ENCODE measurements at regions not wholly inside any gene's neighbourhood (a gene's known extent, or its start where the extent isn't known, plus 50 kb on each side); places are given as distances from the start of the nearest gene placed in this dataset.

GRCh38 chr4:122548452-122548851, 72.4 kb downstream of the IL21 start:
- no peak overlapping the region for H2AFZ ChIP-seq (ENCODE audit: insufficient read depth, low read length, poor library complexity)
- H3K9me3 ChIP-seq (ENCODE audit: insufficient read depth, low read depth, low read length): no peaks in the 10 kb centered on the region
- H4K91ac ChIP-seq (ENCODE audit: low read depth, low read length): no peak overlapping the region
- H4K8ac ChIP-seq (ENCODE audit: low read depth, low read length): no peak overlapping the region
- H3K4me1 ChIP-seq (ENCODE audit: control insufficient read depth in 1 of 2, insufficient read depth in 2 of 2, low read length in 2 of 2): no peaks in the 10 kb centered on the region
- no peak overlapping the region for H4K12ac ChIP-seq (ENCODE audit: low read depth, low read length)
- H3K9ac ChIP-seq (ENCODE audit: low read length): no peak overlapping the region
- H3K36me3 ChIP-seq (ENCODE audit: control insufficient read depth in 1 of 2, insufficient read depth in 2 of 2, low read length in 2 of 2): no peaks in the 10 kb centered on the region
- no peak overlapping the region for H2BK120ac ChIP-seq (ENCODE audit: insufficient read depth, low read length, poor library complexity)
- H3K4me2 ChIP-seq (ENCODE audit: low read length): no peak overlapping the region
- DNase-seq: no peak
- H2BK12ac ChIP-seq (ENCODE audit: low read length): no peak overlapping the region
- no peaks in the 10 kb centered on the region for H3K27me3 ChIP-seq (ENCODE audit: insufficient read depth, low read length)
- no peak overlapping the region for H3K23ac ChIP-seq (ENCODE audit: low read length)
- no peak overlapping the region for H2AK5ac ChIP-seq (ENCODE audit: low read length)
- no peak overlapping the region for H3K4me3 ChIP-seq (ENCODE audit: low read depth, low read length)
- no peaks in the 10 kb centered on the region for H3K79me1 ChIP-seq (ENCODE audit: low read length)
- no peak overlapping the region for H3K14ac ChIP-seq (ENCODE audit: low read length)
- H3K4ac ChIP-seq (ENCODE audit: low read depth, low read length): no peak overlapping the region
- no peak overlapping the region for H2BK5ac ChIP-seq (ENCODE audit: low read depth, low read length, poor library complexity)
- WGBS (ENCODE audit: extremely low coverage, insufficient coverage, insufficient read length): no CpG with 5 or more reads among the region's 1 CpG
- H3K18ac ChIP-seq (ENCODE audit: low read length): no peak overlapping the region
- no peak overlapping the region for H3K27ac ChIP-seq (ENCODE audit: low read depth, low read length)
- no peaks in the 10 kb centered on the region for H3K79me2 ChIP-seq (ENCODE audit: control insufficient read depth, insufficient read depth, low read length, poor library complexity)

GRCh38 chr4:122542411-122543236, 78.2 kb downstream of the IL21 start:
- WGBS (ENCODE audit: extremely low coverage, insufficient coverage, insufficient read length): no CpG with 5 or more reads among the region's 3 CpGs
- H3K27ac ChIP-seq (ENCODE audit: low read depth, low read length): no peak overlapping the region
- no peak overlapping the region for H3K4ac ChIP-seq (ENCODE audit: low read depth, low read length)
- no peak overlapping the region for H3K4me2 ChIP-seq (ENCODE audit: low read length)
- peaks cover 2% of the 10 kb centered on the region for H3K9me3 ChIP-seq (ENCODE audit: insufficient read depth, low read depth, low read length)
- no peak overlapping the region for H2AFZ ChIP-seq (ENCODE audit: insufficient read depth, low read length, poor library complexity)
- no peak overlapping the region for H2BK120ac ChIP-seq (ENCODE audit: insufficient read depth, low read length, poor library complexity)
- no peak overlapping the region for H2BK12ac ChIP-seq (ENCODE audit: low read length)
- H3K9ac ChIP-seq (ENCODE audit: low read length): no peak overlapping the region
- no peak overlapping the region for H4K12ac ChIP-seq (ENCODE audit: low read depth, low read length)
- H3K14ac ChIP-seq (ENCODE audit: low read length): no peak overlapping the region
- H3K79me1 ChIP-seq (ENCODE audit: low read length): no peaks in the 10 kb centered on the region
- no peak overlapping the region for H3K18ac ChIP-seq (ENCODE audit: low read length)
- H4K91ac ChIP-seq (ENCODE audit: low read depth, low read length): no peak overlapping the region
- no peaks in the 10 kb centered on the region for H3K27me3 ChIP-seq (ENCODE audit: insufficient read depth, low read length)
- H3K4me1 ChIP-seq (ENCODE audit: control insufficient read depth in 1 of 2, insufficient read depth in 2 of 2, low read length in 2 of 2): no peaks in the 10 kb centered on the region
- H3K23ac ChIP-seq (ENCODE audit: low read length): no peak overlapping the region
- H3K36me3 ChIP-seq (ENCODE audit: control insufficient read depth in 1 of 2, insufficient read depth in 2 of 2, low read length in 2 of 2): no peaks in the 10 kb centered on the region
- DNase-seq: no peak
- H4K8ac ChIP-seq (ENCODE audit: low read depth, low read length): no peak overlapping the region
- H3K79me2 ChIP-seq (ENCODE audit: control insufficient read depth, insufficient read depth, low read length, poor library complexity): no peaks in the 10 kb centered on the region
- no peak overlapping the region for H2BK5ac ChIP-seq (ENCODE audit: low read depth, low read length, poor library complexity)
- H2AK5ac ChIP-seq (ENCODE audit: low read length): no peak overlapping the region
- no peak overlapping the region for H3K4me3 ChIP-seq (ENCODE audit: low read depth, low read length)

- Histone ChIP-seq H3K27ac (ENCODE audit: low read depth, low read length) (no peak overlapping the region), H3K4me3 (ENCODE audit: low read depth, low read length) (no peak overlapping the region), H4K12ac (ENCODE audit: low read depth, low read length) (no peak overlapping the region), H3K4me2 (ENCODE audit: low read length) (no peak overlapping the region), H3K36me3 (ENCODE audit: control insufficient read depth in 1 of 2, insufficient read depth in 2 of 2, low read length in 2 of 2) (no peaks in the 10 kb centered on the region), H2BK5ac (ENCODE audit: low read depth, low read length, poor library complexity) (no peak overlapping the region), H3K79me1 (ENCODE audit: low read length) (no peaks in the 10 kb centered on the region), H3K4me1 (ENCODE audit: control insufficient read depth in 1 of 2, insufficient read depth in 2 of 2, low read length in 2 of 2) (no peaks in the 10 kb centered on the region), H3K4ac (ENCODE audit: low read depth, low read length) (no peak overlapping the region), H4K91ac (ENCODE audit: low read depth, low read length) (no peak overlapping the region), H3K9ac (ENCODE audit: low read length) (no peak overlapping the region), H4K8ac (ENCODE audit: low read depth, low read length) (no peak overlapping the region), H2AK5ac (ENCODE audit: low read length) (no peak overlapping the region), H2BK120ac (ENCODE audit: insufficient read depth, low read length, poor library complexity) (no peak overlapping the region), H3K23ac (ENCODE audit: low read length) (no peak overlapping the region), H3K14ac (ENCODE audit: low read length) (no peak overlapping the region), H2AFZ (ENCODE audit: insufficient read depth, low read length, poor library complexity) (no peak overlapping the region), H3K27me3 (ENCODE audit: insufficient read depth, low read length) (no peaks in the 10 kb centered on the region), H3K79me2 (ENCODE audit: control insufficient read depth, insufficient read depth, low read length, poor library complexity) (no peaks in the 10 kb centered on the region), H3K9me3 (ENCODE audit: insufficient read depth, low read depth, low read length) (peaks cover 2% of the 10 kb centered on the region), H3K18ac (ENCODE audit: low read length) (no peak overlapping the region), H2BK12ac (ENCODE audit: low read length) (no peak overlapping the region)
- no peak for DNase-seq
- no CpG with 5 or more reads among the region's 3 CpGs for whole genome bisulfite sequencing (ENCODE audit: extremely low coverage, insufficient coverage, insufficient read length)
Observed at GRCh38 chr4:122541996-122542395, 78.9 kb downstream of the IL21 start.

- WGBS (ENCODE audit: extremely low coverage, insufficient coverage, insufficient read length): no CpG with 5 or more reads among the region's 1 CpG
- H4K12ac ChIP-seq (ENCODE audit: low read depth, low read length): no peak overlapping the region
- no peak overlapping the region for H2BK12ac ChIP-seq (ENCODE audit: low read length)
- no peak overlapping the region for H3K9ac ChIP-seq (ENCODE audit: low read length)
- no peaks in the 10 kb centered on the region for H3K79me1 ChIP-seq (ENCODE audit: low read length)
- H3K36me3 ChIP-seq (ENCODE audit: control insufficient read depth in 1 of 2, insufficient read depth in 2 of 2, low read length in 2 of 2): no peaks in the 10 kb centered on the region
- no peak overlapping the region for H2BK120ac ChIP-seq (ENCODE audit: insufficient read depth, low read length, poor library complexity)
- H3K18ac ChIP-seq (ENCODE audit: low read length): no peak overlapping the region
- H4K91ac ChIP-seq (ENCODE audit: low read depth, low read length): no peak overlapping the region
- H3K4me2 ChIP-seq (ENCODE audit: low read length): no peak overlapping the region
- peaks cover 2% of the 10 kb centered on the region for H3K9me3 ChIP-seq (ENCODE audit: insufficient read depth, low read depth, low read length)
- no peak overlapping the region for H4K8ac ChIP-seq (ENCODE audit: low read depth, low read length)
- no peak overlapping the region for H3K27ac ChIP-seq (ENCODE audit: low read depth, low read length)
- no peaks in the 10 kb centered on the region for H3K27me3 ChIP-seq (ENCODE audit: insufficient read depth, low read length)
- H2AK5ac ChIP-seq (ENCODE audit: low read length): no peak overlapping the region
- H2AFZ ChIP-seq (ENCODE audit: insufficient read depth, low read length, poor library complexity): no peak overlapping the region
- no peak overlapping the region for H3K23ac ChIP-seq (ENCODE audit: low read length)
- H3K14ac ChIP-seq (ENCODE audit: low read length): no peak overlapping the region
- H3K4me1 ChIP-seq (ENCODE audit: control insufficient read depth in 1 of 2, insufficient read depth in 2 of 2, low read length in 2 of 2): no peaks in the 10 kb centered on the region
- H3K4me3 ChIP-seq (ENCODE audit: low read depth, low read length): no peak overlapping the region
- no peaks in the 10 kb centered on the region for H3K79me2 ChIP-seq (ENCODE audit: control insufficient read depth, insufficient read depth, low read length, poor library complexity)
- no peak overlapping the region for H3K4ac ChIP-seq (ENCODE audit: low read depth, low read length)
- H2BK5ac ChIP-seq (ENCODE audit: low read depth, low read length, poor library complexity): no peak overlapping the region
- no peak for DNase-seq
Observed at GRCh38 chr4:122540838-122541237, 80.0 kb downstream of the IL21 start.

All from trophoblast cell (in vitro differentiated cells and primary cell).